EH (cell line): ENCODE measurements at regions not wholly inside any gene's neighbourhood (a gene's known extent, or its start where the extent isn't known, plus 50 kb on each side); places are given as distances from the start of the nearest gene placed in this dataset.

Source experiments
- DNase-seq: peaks from one replicate; pipeline ENCODE4 v3.0.0-alpha.2; 2015; ENCODE audit warnings: low read depth

DNA sequence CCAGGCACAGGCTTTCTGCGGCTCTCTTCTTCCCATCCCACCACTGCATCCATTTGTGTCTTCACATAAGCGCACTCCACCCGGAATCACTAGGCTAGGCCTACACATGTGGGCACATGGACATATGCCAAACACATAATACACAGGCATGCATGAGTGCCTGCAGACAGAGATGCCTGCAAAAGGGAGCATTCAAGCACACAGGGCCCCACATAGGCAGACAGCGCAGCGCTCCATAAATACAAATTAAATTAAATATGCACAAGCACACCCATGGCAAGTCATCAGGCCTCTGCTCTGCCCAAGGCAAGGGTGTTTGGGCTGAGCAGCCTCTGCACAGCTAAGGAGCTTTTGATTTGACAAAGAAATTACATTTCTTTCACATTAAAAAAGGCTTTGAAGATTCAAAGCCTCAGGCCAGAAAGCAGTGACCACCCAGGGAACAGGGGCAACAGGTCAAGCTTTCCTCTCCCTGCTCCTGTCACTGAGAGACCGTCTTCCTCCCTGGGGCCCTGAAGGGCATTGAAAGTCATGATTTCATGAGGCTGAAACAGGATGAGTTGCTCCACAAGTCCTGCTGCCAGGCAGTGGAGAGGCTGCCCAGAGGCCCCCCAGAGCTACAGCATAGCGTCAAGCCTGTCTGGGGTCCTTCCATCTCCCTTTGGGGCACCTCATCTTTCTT is 134.2 kb upstream of the LRFN2 start:
- DNase-seq, result no peak

DNA sequence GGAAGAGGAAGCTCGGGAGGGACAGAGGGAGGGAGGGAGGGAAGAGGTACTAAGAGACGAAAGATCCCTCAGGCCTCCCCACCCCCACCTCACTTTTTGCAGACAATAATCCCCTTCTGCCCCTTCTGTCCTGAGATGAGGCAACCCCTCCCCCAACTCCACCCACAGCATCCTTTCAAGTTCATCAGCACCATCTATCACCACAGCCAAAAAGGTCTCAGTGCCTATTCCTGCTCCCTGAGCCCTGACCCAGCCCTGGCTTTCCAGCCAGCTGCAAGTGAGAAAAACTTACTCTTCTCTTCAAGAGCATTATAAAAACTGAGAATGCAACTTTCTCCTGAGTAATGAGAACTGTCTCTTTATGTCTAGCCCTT is 133.2 kb upstream of the LRFN2 start:
- DNase-seq, result no peak

- DNase-seq, result peak; percentile 81
Observed at GRCh38 chr6:40719671-40720374, 132.7 kb upstream of the LRFN2 start.

DNA sequence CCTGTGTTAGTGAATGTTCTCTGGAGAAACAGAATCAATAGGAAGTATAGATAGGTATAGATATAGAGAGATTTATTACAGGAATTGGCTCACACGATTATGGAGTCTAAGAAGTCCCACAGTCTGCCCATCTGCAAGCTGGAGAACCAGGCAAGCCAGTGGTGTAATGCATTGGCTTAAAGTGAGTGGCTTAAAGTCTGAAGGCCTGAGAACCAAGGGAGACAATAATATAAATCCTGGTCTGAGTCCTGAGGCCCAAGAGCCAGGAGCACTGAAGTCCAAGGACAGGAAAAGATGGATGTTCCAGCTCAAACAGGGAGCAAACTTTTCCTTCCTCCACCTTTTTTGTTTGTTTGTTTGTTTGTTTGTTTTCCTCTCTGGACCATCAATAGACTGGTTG is 131.2 kb upstream of the LRFN2 start:
- no peak for DNase-seq

- peak; percentile 12 for DNase-seq
Observed at GRCh38 chr6:40717411-40718057, 130.4 kb upstream of the LRFN2 start.

DNA sequence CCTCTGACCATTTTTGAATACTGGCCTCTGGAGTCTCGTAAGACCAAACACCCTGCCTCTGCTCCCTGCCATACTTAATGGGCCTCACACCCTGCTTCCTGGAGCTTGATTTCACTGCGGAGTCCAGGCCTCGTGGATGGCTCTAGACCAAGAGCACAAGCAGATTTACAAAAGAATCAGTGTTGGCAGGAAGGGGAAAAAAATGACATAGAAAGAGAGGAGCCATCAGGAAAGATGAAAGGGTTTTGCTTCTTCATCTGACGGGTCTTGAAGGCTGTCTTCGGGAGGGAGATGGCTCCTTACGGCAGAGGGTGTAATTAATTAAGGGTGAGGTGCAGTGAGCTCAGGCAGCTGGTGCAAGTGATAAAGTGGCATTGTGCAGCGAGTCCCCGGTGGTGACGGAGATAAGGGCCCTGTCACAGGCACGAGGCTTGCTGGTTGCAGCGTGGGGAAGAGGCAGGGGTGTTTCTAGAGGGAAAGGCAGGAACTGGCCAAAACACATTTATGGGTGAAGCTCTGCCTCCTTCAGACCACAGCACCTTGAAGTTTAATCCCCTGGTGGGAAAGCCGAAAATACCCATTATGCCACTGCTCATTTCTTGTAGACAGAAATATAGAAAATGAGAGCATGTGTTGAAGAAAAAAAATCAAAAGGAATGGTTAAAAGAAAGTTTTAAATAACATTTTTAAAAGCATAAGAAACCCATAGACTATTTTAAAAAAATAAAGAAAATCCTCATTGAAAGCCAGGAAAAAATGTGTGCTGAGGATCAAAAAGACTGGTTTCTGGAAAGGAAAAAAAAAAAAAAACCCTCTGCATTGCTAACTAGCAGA is 128.6 kb upstream of the LRFN2 start:
- no peak for DNase-seq

- DNase-seq, result no peak
Observed at GRCh38 chr6:40714576-40715564, 127.7 kb upstream of the LRFN2 start.

DNA sequence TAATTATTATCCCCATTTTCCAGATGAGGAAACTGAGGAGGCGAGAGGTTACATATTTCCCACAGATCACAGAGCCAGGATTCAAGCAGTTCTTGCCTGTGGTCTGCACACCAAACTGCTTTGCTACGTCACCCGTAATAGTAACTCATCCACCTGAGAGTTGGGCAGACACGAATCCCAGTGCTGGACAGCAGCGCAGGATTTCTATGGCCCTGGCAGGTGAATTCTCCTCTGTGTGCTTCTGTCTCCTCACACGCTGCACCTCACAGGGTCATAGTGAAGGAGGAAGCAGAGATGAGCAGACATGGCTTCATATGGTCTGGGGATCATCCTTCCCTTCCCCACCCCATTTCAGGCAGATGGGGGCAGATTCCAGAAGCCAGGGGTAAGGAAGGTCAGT is 127.0 kb upstream of the LRFN2 start:
- DNase-seq, result no peak

GRCh38 chr6:40713002-40713719 is 126.0 kb upstream of the LRFN2 start:
- peak; percentile 36 for DNase-seq

- DNase-seq, result no peak
Observed at GRCh38 chr6:40710626-40711330, 123.6 kb upstream of the LRFN2 start.

DNA sequence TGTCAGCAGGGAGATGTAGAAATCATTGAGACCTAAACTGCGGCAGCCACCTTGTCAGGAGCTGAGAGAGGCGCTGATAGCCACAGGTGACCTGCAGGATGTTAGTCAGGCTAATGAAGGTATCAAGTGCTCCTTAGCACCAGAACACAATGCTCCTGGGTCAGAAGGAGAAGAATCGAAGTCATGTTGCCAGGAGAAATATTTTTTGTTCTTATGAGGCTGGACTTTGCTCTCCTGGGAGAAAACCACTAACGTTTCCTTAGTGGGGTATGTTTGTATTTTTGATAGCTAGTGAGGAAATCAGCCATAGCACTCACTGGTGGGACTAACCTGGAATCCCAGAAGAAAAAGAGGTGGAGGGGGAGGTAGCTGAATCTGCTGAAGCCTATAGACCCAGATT is 120.9 kb upstream of the LRFN2 start:
- no peak for DNase-seq

GRCh38 chr6:40706178-40706577 is 119.0 kb upstream of the LRFN2 start:
- no peak for DNase-seq

GRCh38 chr6:40705354-40705753 is 118.2 kb upstream of the LRFN2 start:
- DNase-seq, result no peak

DNA sequence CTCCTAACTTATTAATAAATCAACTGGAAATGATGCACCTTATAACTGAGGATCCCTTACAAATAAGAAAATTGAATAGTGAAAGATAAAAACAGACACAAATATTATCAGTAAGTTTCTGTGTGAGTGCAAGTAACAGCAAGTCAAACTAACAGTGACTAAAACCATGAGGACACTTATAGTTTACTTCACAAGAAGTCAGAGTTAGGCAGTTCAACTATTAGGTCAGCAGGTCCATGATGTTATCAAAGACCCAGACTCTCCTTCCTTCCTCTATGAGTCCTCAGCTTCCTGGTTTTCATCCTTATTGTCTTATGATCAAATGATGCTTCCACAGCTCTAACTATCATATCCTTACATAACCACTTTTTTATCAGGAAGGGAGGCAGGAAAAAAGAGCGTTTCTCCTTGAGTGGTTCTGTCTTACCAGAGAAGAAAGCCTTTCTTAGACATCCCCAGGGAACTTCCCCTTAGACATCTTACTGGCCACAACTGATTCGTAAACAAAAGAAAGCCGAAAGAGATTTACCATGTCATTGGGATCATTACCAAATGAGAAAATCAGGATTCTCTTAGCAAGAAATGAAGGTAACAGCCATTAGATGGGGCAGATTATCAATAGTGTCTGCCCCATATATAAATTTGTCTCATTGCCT is 114.3 kb upstream of the LRFN2 start:
- no peak for DNase-seq

DNA sequence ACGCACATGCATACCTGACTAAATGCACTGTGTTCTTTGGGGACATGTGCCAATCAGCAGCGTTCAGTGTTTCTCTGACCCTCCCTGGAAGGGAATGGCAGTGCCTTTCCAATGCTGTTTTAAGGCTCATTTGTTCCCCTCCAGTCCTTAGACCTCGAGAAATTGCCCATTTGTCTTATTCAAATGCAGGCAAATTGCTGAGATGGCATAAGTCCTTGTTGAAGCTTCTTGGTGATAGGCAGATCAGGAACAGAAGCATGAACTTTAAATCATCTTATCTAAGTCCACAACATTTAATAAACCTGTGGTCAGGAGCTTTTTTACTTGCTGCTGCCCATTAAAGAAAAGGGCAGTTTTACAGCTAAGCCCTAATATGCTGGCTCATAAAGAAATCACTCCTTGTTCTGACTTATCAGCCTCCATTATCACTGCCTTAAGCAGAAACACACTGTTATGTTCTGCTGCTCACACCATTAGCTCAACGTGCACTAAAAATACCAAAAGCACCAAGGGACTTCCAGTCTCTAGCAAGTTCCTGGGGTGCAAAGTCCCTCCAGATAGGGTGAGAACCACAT is 112.9 kb upstream of the LRFN2 start:
- no peak for DNase-seq

DNA sequence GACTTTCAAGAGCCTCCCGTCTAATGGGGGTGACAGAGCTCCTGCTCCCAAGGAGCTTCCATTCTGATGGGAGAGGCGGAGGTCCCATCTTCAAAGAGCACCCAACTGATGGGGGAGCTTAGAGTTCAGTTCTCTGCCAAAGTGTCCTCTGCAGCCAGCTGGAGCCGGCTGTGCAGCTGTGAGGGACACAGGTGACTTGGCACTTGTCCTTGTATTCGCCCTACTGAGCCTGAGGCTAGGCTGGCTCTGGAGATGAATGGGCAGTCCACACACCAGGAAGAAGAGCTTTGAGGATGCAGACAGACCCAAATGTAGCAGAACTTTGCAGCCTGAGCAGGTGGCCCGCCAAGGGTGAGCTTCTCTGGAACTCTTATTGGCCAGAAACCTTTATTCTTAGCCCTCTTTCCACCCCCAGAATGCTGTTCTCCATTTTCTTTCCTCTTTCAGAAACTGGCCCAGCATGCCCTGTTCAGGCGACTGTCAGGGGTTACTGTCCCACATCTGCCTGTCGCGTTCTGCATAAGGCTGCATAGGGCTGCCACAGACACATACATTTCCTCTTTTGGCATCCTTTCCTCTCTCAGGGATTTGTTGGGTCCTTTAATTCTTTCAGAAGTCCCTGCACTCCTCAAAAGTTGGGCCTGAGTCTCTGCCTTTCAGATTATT is 108.7 kb upstream of the LRFN2 start:
- no peak for DNase-seq

GRCh38 chr6:40695114-40695513 is 108.0 kb upstream of the LRFN2 start:
- peak; percentile 16 for DNase-seq

DNA sequence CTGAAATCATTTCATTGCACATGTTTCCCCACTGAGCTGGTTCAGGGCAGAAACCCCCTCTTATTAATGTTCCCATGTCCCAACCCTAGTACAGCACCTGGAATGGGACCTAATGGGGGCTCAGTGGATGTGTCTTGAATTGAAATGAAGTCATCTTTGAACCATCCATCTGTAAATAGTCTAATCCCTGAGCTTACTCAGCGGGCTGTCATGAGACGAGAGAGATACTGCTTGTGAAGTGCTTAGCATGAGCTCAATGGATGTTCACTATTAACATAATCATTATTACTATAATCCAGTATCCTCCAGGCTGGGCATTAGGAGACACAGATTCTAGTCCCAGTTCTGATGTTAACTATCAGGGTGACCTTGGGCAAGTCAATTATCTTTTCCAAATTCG is 106.6 kb upstream of the LRFN2 start:
- DNase-seq, result no peak

GRCh38 chr6:40692337-40692736 is 105.2 kb upstream of the LRFN2 start:
- DNase-seq, result peak; percentile 8
